Peyer's patch (tissue), 4 donors: ENCODE measurements at regions not wholly inside any gene's neighbourhood (a gene's known extent, or its start where the extent isn't known, plus 50 kb on each side); places are given as distances from the start of the nearest gene placed in this dataset.

Experiments used
- POLR2A ChIP-seq, 2 donors: fragments of 450-650 bp; IDR thresholded peaks; one replicate each; pipeline ENCODE4 v1.5.1; 2017; ENCODE audit warnings: antibody characterized with exemption in 2 of 2, mild to moderate bottlenecking in 2 of 2, moderate library complexity in 2 of 2
- TF ChIP-seq, protein P1 (sequence below), 6 experiments: fragments of 450-650 bp in 4 of 6; fragments of 200-600 bp in 2 of 6; sonication (generic) in 1 of 6; IDR thresholded peaks; one replicate each; pipeline ENCODE4 v1.5.1; 2017 to 2019; ENCODE audit warnings: antibody characterized with exemption in 6 of 6, mild to moderate bottlenecking in 3 of 6, moderate library complexity in 1 of 6

DNA sequence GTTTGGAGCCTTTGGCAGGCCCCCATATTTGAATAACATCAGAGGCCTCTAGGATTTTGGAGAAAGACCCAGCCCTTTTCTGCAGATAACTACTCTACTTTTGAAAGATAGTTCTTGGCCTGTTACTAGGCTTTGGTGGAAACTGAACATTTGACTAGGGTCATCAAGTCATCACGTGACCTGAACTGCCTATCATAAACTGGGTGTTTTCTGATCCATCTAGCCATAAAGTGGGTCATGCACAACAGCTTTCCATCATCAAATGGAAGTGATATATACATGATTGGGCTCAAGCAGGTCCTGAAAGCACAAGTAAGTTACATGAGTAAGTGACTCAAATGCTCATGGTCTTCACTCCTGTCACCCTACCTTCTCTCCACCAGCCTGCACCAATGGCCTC is 552.3 kb upstream of the GRM3 start:
- TF ChIP-seq, protein P1, sequence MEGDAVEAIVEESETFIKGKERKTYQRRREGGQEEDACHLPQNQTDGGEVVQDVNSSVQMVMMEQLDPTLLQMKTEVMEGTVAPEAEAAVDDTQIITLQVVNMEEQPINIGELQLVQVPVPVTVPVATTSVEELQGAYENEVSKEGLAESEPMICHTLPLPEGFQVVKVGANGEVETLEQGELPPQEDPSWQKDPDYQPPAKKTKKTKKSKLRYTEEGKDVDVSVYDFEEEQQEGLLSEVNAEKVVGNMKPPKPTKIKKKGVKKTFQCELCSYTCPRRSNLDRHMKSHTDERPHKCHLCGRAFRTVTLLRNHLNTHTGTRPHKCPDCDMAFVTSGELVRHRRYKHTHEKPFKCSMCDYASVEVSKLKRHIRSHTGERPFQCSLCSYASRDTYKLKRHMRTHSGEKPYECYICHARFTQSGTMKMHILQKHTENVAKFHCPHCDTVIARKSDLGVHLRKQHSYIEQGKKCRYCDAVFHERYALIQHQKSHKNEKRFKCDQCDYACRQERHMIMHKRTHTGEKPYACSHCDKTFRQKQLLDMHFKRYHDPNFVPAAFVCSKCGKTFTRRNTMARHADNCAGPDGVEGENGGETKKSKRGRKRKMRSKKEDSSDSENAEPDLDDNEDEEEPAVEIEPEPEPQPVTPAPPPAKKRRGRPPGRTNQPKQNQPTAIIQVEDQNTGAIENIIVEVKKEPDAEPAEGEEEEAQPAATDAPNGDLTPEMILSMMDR (IDR thresholded peaks at IDR 0.05), result no peak
- no peak for TF ChIP-seq POLR2A (IDR thresholded peaks at IDR 0.05)
